A549 (cell line): ENCODE measurements at regions not wholly inside any gene's neighbourhood (a gene's known extent, or its start where the extent isn't known, plus 50 kb on each side); places are given as distances from the start of the nearest gene placed in this dataset.
A peak's percentile ranks its signal among the peaks of the same experiment; 100 is the strongest.
"Not testable (repeated sequence)": the region's sequence is repeated elsewhere in the genome, so short reads cannot be mapped to it uniquely, and the experiment has no call there.

Source experiments
- CTCF ChIP-seq: fragments of >200 bp; sonication (Bioruptor Twin); formaldehyde crosslinking; IDR thresholded peaks from 3 replicates; pipeline ENCODE4 v1.5.1; 2016
- EHMT2 ChIP-seq: fragments of 200-600 bp; sonication (generic); IDR thresholded peaks from 2 replicates; pipeline ENCODE4 v1.6.1; 2016; ENCODE audit warnings: antibody characterized with exemption, low read depth, mild to moderate bottlenecking, moderate library complexity
- EP300 ChIP-seq, 2 experiments: fragments of >200 bp; sonication (Bioruptor Twin); formaldehyde crosslinking; IDR thresholded peaks; 2 replicates in 1 of 2; 3 replicates in 1 of 2; pipeline ENCODE4 v1.6.1; 2016 to 2017
- HDAC2 ChIP-seq: fragments of 200-600 bp; sonication (generic); IDR thresholded peaks from 2 replicates; pipeline ENCODE4 v1.6.1; 2016
- KDM5A ChIP-seq: fragments of 200-600 bp; sonication (generic); IDR thresholded peaks from 2 replicates; pipeline ENCODE4 v1.6.1; 2016; ENCODE audit warnings: antibody characterized with exemption, mild to moderate bottlenecking
- NFE2L2 ChIP-seq: fragments of 150-350 bp; conservative IDR thresholded peaks from 2 replicates; pipeline ENCODE4 v1.6.1; 2014; ENCODE audit warnings: low read length
- PBX3 ChIP-seq: IDR thresholded peaks from 2 replicates; pipeline ENCODE4 v1.6.1; 2012
- POLR2A ChIP-seq: IDR thresholded peaks from 2 replicates; pipeline ENCODE4 v1.6.1; 2012; ENCODE audit warnings: mild to moderate bottlenecking, low read length
- RAD21 ChIP-seq, 2 experiments: fragments of >200 bp in 1 of 2; sonication (Bioruptor Twin) in 1 of 2; formaldehyde crosslinking in 1 of 2; IDR thresholded peaks in 1 of 2; conservative IDR thresholded peaks in 1 of 2; 2 replicates in 1 of 2; 3 replicates in 1 of 2; pipeline ENCODE4 v1.6.1; 2012 to 2018; ENCODE audit warnings: inconsistent platforms in 1 of 2
- SMC3 ChIP-seq: fragments of >200 bp; sonication (Bioruptor Twin); formaldehyde crosslinking; IDR thresholded peaks from 3 replicates; pipeline ENCODE4 v1.6.1; 2018; ENCODE audit warnings: inconsistent platforms
- TFCP2L1 ChIP-seq: fragments of 250-450 bp; sonication (Bioruptor Pico); IDR thresholded peaks from 2 replicates; pipeline ENCODE4 v1.5.0; 2021; ENCODE audit warnings: mild to moderate bottlenecking
- ZC3H11A ChIP-seq: fragments of 450-650 bp; IDR thresholded peaks from 2 replicates; pipeline ENCODE4 v1.6.1; 2014; ENCODE audit warnings: antibody characterized with exemption, mild to moderate bottlenecking
- ZSCAN20 ChIP-seq: fragments of 250-450 bp; sonication (Bioruptor Pico); IDR thresholded peaks from 2 replicates; pipeline ENCODE4 v1.8.0; 2022; ENCODE audit warnings: mild to moderate bottlenecking, moderate library complexity
- TF ChIP-seq, protein P1 (sequence below): fragments of >200 bp; sonication (Bioruptor Twin); formaldehyde crosslinking; IDR thresholded peaks from 3 replicates; pipeline ENCODE4 v1.6.1; 2016

GRCh38 chr1:79138227-79138626, 131.7 kb upstream of the ADGRL4 start:
- not testable (repeated sequence) for TF ChIP-seq CTCF; KDM5A; SMC3; POLR2A; PBX3; EHMT2; ZSCAN20 (CRISPR knock-in tag); TFCP2L1 (CRISPR knock-in tag); ZC3H11A; NFE2L2; HDAC2
- TF ChIP-seq, protein P1, sequence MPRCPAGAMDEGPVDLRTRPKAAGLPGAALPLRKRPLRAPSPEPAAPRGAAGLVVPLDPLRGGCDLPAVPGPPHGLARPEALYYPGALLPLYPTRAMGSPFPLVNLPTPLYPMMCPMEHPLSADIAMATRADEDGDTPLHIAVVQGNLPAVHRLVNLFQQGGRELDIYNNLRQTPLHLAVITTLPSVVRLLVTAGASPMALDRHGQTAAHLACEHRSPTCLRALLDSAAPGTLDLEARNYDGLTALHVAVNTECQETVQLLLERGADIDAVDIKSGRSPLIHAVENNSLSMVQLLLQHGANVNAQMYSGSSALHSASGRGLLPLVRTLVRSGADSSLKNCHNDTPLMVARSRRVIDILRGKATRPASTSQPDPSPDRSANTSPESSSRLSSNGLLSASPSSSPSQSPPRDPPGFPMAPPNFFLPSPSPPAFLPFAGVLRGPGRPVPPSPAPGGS: not testable (repeated sequence)
- TF ChIP-seq RAD21 (conservative IDR thresholded peaks at IDR 0.05 in 1 of 2, IDR thresholded peaks at IDR 0.05 in 1 of 2) (peak in 1 of 2 experiments; percentile 20; a peak in 1 of 5 replicates), EP300 (IDR thresholded peaks at IDR 0.05) (peak in 1 of 2 experiments; percentile 58; a peak in 1 of 5 replicates)
